A673 (cell line): ENCODE measurements at regions not wholly inside any gene's neighbourhood (a gene's known extent, or its start where the extent isn't known, plus 50 kb on each side); places are given as distances from the start of the nearest gene placed in this dataset.
"Not testable (repeated sequence)": the region's sequence is repeated elsewhere in the genome, so short reads cannot be mapped to it uniquely, and the experiment has no call there.

Experiments
- EZH2 ChIP-seq: fragments of 200-600 bp; sonication (generic); IDR thresholded peaks from 2 replicates; pipeline ENCODE4 v1.6.1; 2017; ENCODE audit warnings: borderline replicate concordance, low read depth, mild to moderate bottlenecking, mixed read lengths, antibody characterized with exemption, low read length; ENCODE audit not compliant: poor library complexity, severe bottlenecking
- TF ChIP-seq, protein P1 (sequence below): fragments of 300-800, 200-600 bp; sonication (generic); conservative IDR thresholded peaks from 2 replicates; pipeline ENCODE4 v1.5.1; 2017; ENCODE audit warnings: low read depth, mild to moderate bottlenecking, antibody characterized with exemption, low read length, moderate library complexity, mixed read lengths

DNA sequence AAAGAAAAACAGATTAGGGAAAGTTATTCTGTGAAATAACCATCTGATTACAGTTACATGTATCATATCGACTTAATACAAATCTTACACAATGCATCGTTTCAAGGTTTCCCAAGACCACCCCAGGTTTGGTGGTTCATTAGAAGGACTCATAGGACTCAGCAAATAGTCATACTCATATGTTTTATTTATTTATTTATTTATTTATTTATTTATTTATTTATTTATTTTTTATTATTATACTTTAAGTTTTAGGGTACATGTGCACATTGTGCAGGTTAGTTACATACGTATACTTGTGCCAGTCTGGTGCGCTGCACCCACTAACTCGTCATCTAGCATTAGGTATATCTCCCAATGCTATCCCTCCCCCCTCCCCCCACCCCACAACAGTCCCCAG is 1199.0 kb downstream of the FOXD4L5 start:
- TF ChIP-seq EZH2, result not testable (repeated sequence)
- TF ChIP-seq, protein P1, sequence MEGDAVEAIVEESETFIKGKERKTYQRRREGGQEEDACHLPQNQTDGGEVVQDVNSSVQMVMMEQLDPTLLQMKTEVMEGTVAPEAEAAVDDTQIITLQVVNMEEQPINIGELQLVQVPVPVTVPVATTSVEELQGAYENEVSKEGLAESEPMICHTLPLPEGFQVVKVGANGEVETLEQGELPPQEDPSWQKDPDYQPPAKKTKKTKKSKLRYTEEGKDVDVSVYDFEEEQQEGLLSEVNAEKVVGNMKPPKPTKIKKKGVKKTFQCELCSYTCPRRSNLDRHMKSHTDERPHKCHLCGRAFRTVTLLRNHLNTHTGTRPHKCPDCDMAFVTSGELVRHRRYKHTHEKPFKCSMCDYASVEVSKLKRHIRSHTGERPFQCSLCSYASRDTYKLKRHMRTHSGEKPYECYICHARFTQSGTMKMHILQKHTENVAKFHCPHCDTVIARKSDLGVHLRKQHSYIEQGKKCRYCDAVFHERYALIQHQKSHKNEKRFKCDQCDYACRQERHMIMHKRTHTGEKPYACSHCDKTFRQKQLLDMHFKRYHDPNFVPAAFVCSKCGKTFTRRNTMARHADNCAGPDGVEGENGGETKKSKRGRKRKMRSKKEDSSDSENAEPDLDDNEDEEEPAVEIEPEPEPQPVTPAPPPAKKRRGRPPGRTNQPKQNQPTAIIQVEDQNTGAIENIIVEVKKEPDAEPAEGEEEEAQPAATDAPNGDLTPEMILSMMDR, result not testable (repeated sequence)
